CD14-positive monocyte (primary cell): ENCODE measurements at regions not wholly inside any gene's neighbourhood (a gene's known extent, or its start where the extent isn't known, plus 50 kb on each side); places are given as distances from the start of the nearest gene placed in this dataset.

ENCODE experiments used
- DNase-seq, 3 donors: peaks; one replicate each; pipeline ENCODE4 v3.0.0-alpha.2; 2011 to 2022
- H2AFZ ChIP-seq: 2 replicates; pipeline ENCODE4 v1.6.0; 2012; ENCODE audit warnings: mild to moderate bottlenecking, low read depth, low read length, inconsistent platforms; ENCODE audit not compliant: insufficient read depth, poor library complexity, severe bottlenecking
- H3K27ac ChIP-seq, 2 donors: 1 replicate in 1 of 2; 2 replicates in 1 of 2; pipeline ENCODE4 v1.5.1; 2012 to 2013; ENCODE audit warnings: low read length in 2 of 2, control low read depth in 1 of 2, inconsistent platforms in 1 of 2, low read depth in 1 of 2, mild to moderate bottlenecking in 1 of 2
- H3K27me3 ChIP-seq, 2 donors: one replicate each; pipeline versions ENCODE4 v1.6.0 to v1.6.1; 2011 to 2013; ENCODE audit warnings: low read length in 2 of 2; ENCODE audit not compliant: control insufficient read depth in 2 of 2, insufficient read depth in 2 of 2
- H3K36me3 ChIP-seq, 2 donors: replicated peaks in 1 of 2; 1 replicate in 1 of 2; 2 replicates in 1 of 2; pipeline versions ENCODE4 v1.5.1 to v1.6.1; 2012 to 2013; ENCODE audit warnings: low read length in 2 of 2, control low read depth in 1 of 2, inconsistent platforms in 1 of 2, mild to moderate bottlenecking in 1 of 2; ENCODE audit not compliant: insufficient read depth in 2 of 2, control insufficient read depth in 1 of 2
- H3K4me1 ChIP-seq, 2 donors: 1 replicate in 1 of 2; 2 replicates in 1 of 2; pipeline versions ENCODE4 v1.5.1 to v1.6.1; 2012 to 2013; ENCODE audit warnings: low read length in 2 of 2, control low read depth in 1 of 2, inconsistent platforms in 1 of 2, mild to moderate bottlenecking in 1 of 2, moderate library complexity in 1 of 2; ENCODE audit not compliant: insufficient read depth in 2 of 2, control insufficient read depth in 1 of 2
- H3K4me2 ChIP-seq: replicated peaks from 2 replicates; pipeline ENCODE3; 2012; ENCODE audit warnings: low read length, moderate library complexity, mild to moderate bottlenecking; ENCODE audit not compliant: poor library complexity, severe bottlenecking; ENCODE audit errors: extremely low read depth
- H3K4me3 ChIP-seq, 3 experiments: fragments of 200-600 bp in 1 of 3; sonication (generic) in 1 of 3; replicated peaks in 1 of 3; 1 replicate in 2 of 3; 2 replicates in 1 of 3; pipeline ENCODE4 v1.5.1; 2011 to 2013; ENCODE audit warnings: low read length in 3 of 3, mild to moderate bottlenecking in 3 of 3, control low read depth in 2 of 3, low read depth in 2 of 3, inconsistent platforms in 1 of 3, moderate library complexity in 1 of 3
- H3K79me2 ChIP-seq: 2 replicates; pipeline ENCODE4 v1.6.0; 2012; ENCODE audit warnings: mild to moderate bottlenecking, control low read depth, inconsistent platforms, low read length, moderate library complexity; ENCODE audit not compliant: insufficient read depth
- H3K9ac ChIP-seq: 2 replicates; pipeline ENCODE4 v1.6.0; 2017; ENCODE audit warnings: low read length, mild to moderate bottlenecking; ENCODE audit not compliant: insufficient read depth, poor library complexity, severe bottlenecking
- H3K9me3 ChIP-seq, 2 donors: replicated peaks in 1 of 2; 1 replicate in 1 of 2; 2 replicates in 1 of 2; pipeline versions ENCODE4 v1.5.1 to v1.6.1; 2012 to 2013; ENCODE audit warnings: low read length in 2 of 2, control low read depth in 1 of 2; ENCODE audit not compliant: control insufficient read depth in 1 of 2, insufficient read depth in 1 of 2
- H4K20me1 ChIP-seq: 2 replicates; pipeline ENCODE4 v1.6.0; 2012; ENCODE audit warnings: mild to moderate bottlenecking, low read length, control low read depth, moderate library complexity; ENCODE audit not compliant: insufficient read depth
- H3K27ac Mint-ChIP-seq, 7 donors: one replicate each; pipeline ENCODE4 v1.8.0; 2020; ENCODE audit warnings: mild to moderate bottlenecking in 7 of 7, mixed read lengths in 7 of 7, moderate library complexity in 6 of 7, inconsistent platforms in 2 of 7
- H3K27me3 Mint-ChIP-seq, 3 donors: one replicate each; pipeline ENCODE4 v1.8.0; 2021 to 2022; ENCODE audit warnings: low read depth in 3 of 3, mild to moderate bottlenecking in 3 of 3, mixed read lengths in 3 of 3, moderate library complexity in 3 of 3, inconsistent platforms in 1 of 3
- H3K36me3 Mint-ChIP-seq, 2 donors: one replicate each; pipeline ENCODE4 v1.8.0; 2020; ENCODE audit warnings: mixed read lengths in 2 of 2, inconsistent platforms in 1 of 2, mild to moderate bottlenecking in 1 of 2
- H3K4me1 Mint-ChIP-seq: one replicate; pipeline ENCODE4 v1.8.0; 2020; ENCODE audit warnings: mild to moderate bottlenecking, mixed read lengths
- H3K4me3 Mint-ChIP-seq, 2 donors: one replicate each; pipeline ENCODE4 v1.8.0; 2020; ENCODE audit warnings: mild to moderate bottlenecking in 2 of 2, mixed read lengths in 2 of 2, moderate library complexity in 1 of 2
- H3K9me3 Mint-ChIP-seq, 7 donors: one replicate each; pipeline ENCODE4 v1.8.0; 2020 to 2022; ENCODE audit warnings: mixed read lengths in 7 of 7, mild to moderate bottlenecking in 6 of 7, moderate library complexity in 6 of 7, inconsistent platforms in 2 of 7
- WGBS: methylation state at CpG from one replicate; pipeline ENCODE4 v1.1.5; 2013; ENCODE audit warnings: missing lambda C conversion rate; ENCODE audit not compliant: insufficient coverage; 5-methylcytosine and 5-hydroxymethylcytosine counted together
- intact Hi-C, 2 donors: fragments of 100-400 bp; cut with micrococcal nuclease; formaldehyde crosslinking; loops; one replicate each; pipeline versions ENCODE4 v1.15.0 to v1.15.1; 2023
- TF ChIP-seq, protein P1 (sequence below): fragments of 200-600 bp; IDR thresholded peaks from one replicate; pipeline ENCODE4 v1.8.0; 2022; ENCODE audit warnings: antibody characterized with exemption, mild to moderate bottlenecking

DNA sequence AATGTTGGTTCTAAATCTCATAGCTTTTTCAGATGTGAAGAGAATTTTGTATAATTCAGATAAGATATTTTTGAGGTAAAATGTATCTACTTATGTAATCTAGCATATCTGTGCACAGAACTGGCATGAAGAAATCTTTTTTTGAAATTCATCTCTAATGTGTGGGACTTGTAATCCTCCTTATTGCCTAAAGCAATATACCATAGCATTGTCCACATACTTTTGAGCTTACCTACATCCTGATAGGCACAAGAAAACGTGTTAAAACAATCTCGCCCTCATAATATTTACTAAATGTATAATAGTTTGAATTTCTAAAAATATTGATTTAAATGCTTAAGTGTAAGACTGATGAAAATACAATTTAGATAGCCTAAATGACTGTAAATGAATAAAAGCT is 1686.5 kb upstream of the ACO1 start:
- TF ChIP-seq, protein P1, sequence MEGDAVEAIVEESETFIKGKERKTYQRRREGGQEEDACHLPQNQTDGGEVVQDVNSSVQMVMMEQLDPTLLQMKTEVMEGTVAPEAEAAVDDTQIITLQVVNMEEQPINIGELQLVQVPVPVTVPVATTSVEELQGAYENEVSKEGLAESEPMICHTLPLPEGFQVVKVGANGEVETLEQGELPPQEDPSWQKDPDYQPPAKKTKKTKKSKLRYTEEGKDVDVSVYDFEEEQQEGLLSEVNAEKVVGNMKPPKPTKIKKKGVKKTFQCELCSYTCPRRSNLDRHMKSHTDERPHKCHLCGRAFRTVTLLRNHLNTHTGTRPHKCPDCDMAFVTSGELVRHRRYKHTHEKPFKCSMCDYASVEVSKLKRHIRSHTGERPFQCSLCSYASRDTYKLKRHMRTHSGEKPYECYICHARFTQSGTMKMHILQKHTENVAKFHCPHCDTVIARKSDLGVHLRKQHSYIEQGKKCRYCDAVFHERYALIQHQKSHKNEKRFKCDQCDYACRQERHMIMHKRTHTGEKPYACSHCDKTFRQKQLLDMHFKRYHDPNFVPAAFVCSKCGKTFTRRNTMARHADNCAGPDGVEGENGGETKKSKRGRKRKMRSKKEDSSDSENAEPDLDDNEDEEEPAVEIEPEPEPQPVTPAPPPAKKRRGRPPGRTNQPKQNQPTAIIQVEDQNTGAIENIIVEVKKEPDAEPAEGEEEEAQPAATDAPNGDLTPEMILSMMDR: no peak
- Histone ChIP-seq H3K4me1 (no peaks in the 10 kb centered on the region), H3K36me3 (no peaks in the 10 kb centered on the region), H3K9me3 (no peaks in the 10 kb centered on the region), H3K9ac (no peak overlapping the region), H3K4me3 (no peak overlapping the region), H4K20me1 (no peaks in the 10 kb centered on the region), H3K79me2 (no peaks in the 10 kb centered on the region), H2AFZ (no peak overlapping the region), H3K4me2 (no peak overlapping the region), H3K27ac (no peak overlapping the region), H3K27me3 (no peaks in the 10 kb centered on the region)
- WGBS: no CpG with 5 or more reads among the region's 2 CpGs
- Mint-ChIP-seq H3K4me1 (no peaks in the 10 kb centered on the region), H3K4me3 (no peak overlapping the region), H3K36me3 (no peaks in the 10 kb centered on the region), H3K27ac (no peak overlapping the region), H3K27me3 (no peaks in the 10 kb centered on the region), H3K9me3 (peaks cover 0 to 5% (median 0%) of the 10 kb centered on the region in 7 donors)
- intact Hi-C loops: no loop called here
- no peak for DNase-seq

DNA sequence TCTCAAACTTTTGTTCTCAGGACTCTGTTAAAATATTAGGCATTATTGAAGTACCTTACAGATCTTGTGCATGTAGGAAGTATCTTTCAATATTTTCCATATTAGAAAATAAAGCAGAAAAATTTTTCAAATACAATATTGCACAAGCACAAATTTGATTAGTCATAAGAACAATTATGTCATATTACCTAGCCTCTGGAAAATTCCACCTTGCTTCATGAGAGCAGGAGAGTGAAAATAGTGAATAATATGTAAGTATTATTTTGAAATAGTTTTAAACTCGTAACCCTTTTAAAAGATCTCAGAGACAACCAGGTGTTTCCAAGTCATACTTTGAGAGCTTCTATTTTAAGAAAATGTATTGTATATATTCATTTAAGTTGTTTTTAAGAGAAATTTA is 1672.9 kb upstream of the ACO1 start:
- Mint-ChIP-seq H3K36me3 (no peaks in the 10 kb centered on the region), H3K4me3 (no peak overlapping the region), H3K27ac (no peak overlapping the region), H3K9me3 (peaks cover 0 to 2% (median 0%) of the 10 kb centered on the region in 7 donors), H3K4me1 (no peaks in the 10 kb centered on the region), H3K27me3 (peaks cover 0 to 1% (median 0%) of the 10 kb centered on the region in 3 donors)
- Histone ChIP-seq H3K9ac (no peak overlapping the region), H4K20me1 (no peaks in the 10 kb centered on the region), H3K27me3 (no peaks in the 10 kb centered on the region), H2AFZ (no peak overlapping the region), H3K4me1 (no peaks in the 10 kb centered on the region), H3K4me2 (no peak overlapping the region), H3K27ac (no peak overlapping the region), H3K36me3 (no peaks in the 10 kb centered on the region), H3K79me2 (no peaks in the 10 kb centered on the region), H3K4me3 (no peak overlapping the region), H3K9me3 (no peaks in the 10 kb centered on the region)
- no CpG with 5 or more reads among the region's 1 CpG for WGBS
- no peak for DNase-seq
- TF ChIP-seq, protein P1: no peak
- intact Hi-C loops: no loop called here
